ENCODE measurements at regions not wholly inside any gene's neighbourhood (a gene's known extent, or its start where the extent isn't known, plus 50 kb on each side); places are given as distances from the start of the nearest gene placed in this dataset.

DNA sequence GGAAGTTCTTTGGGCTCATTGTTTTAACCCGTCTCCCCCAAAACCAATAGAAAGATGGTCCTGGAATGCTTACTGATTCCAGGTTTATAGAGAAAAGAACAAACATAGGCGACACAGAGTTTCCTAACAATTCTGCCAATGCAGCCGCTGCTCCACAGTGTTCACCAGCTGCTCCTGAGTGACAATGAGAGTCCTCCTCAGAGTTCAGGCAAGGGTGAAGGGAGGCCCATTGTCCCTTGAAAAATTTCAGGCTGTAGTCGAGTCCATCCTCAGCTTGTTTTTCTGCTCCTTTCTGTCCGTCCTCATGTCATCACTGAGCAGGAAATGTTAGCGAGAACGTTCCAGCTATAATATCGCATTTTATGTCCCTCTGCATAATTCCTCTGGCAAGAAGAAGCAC, 537.6 kb downstream of the TCERG1L start:
- Histone ChIP-seq H3K27me3 (peaks cover 0 to 52% of the 10 kb centered on the region in 2 donors), H3K4me3 (no peak overlapping the region), H3K4me1 (no peaks in the 10 kb centered on the region), H3K27ac (no peak overlapping the region), H3K36me3 (no peaks in the 10 kb centered on the region), H3K9me3 (peaks cover 0 to 3% of the 10 kb centered on the region in 2 donors)
- DNase-seq (ENCODE audit: low spot score in 2 of 2) = no peak
- intact Hi-C loops (cut with DNase I; ENCODE audit: low total_unique reads) = no loop called here
- no peak for TF ChIP-seq POLR2AphosphoS5 (IDR thresholded peaks at IDR 0.05)
- no peak for TF ChIP-seq POLR2A (IDR thresholded peaks at IDR 0.05)
- TF ChIP-seq, protein P1, sequence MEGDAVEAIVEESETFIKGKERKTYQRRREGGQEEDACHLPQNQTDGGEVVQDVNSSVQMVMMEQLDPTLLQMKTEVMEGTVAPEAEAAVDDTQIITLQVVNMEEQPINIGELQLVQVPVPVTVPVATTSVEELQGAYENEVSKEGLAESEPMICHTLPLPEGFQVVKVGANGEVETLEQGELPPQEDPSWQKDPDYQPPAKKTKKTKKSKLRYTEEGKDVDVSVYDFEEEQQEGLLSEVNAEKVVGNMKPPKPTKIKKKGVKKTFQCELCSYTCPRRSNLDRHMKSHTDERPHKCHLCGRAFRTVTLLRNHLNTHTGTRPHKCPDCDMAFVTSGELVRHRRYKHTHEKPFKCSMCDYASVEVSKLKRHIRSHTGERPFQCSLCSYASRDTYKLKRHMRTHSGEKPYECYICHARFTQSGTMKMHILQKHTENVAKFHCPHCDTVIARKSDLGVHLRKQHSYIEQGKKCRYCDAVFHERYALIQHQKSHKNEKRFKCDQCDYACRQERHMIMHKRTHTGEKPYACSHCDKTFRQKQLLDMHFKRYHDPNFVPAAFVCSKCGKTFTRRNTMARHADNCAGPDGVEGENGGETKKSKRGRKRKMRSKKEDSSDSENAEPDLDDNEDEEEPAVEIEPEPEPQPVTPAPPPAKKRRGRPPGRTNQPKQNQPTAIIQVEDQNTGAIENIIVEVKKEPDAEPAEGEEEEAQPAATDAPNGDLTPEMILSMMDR (IDR thresholded peaks at IDR 0.05) = no peak

DNA sequence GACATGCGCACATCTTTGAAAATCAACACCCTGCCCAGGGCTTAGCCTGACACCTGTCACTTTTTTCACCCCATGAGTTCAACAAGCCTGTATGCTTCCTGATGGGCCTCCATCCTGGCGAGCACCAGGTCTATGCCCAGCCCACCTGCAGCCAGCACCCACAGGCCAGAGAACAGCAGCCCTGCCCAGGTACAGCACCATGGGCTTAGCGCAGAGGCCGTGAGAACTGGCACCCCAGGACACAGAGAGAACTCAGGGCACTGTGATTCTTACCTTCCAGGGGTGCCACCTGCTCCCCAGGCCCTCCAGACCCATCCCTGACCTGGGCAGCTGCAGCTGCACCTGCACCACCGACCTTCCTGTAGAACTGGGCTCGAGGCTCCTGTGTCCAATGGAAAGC, 536.6 kb downstream of the TCERG1L start:
- no peaks in the 10 kb centered on the region for H3K36me3 ChIP-seq
- intact Hi-C loops (cut with DNase I; ENCODE audit: low total_unique reads) = no loop called here
- no peak overlapping the region for H3K27ac ChIP-seq
- no peak overlapping the region for H3K4me3 ChIP-seq
- peaks cover 0 to 47% of the 10 kb centered on the region in 2 donors for H3K27me3 ChIP-seq
- DNase-seq (ENCODE audit: low spot score in 2 of 2) = peak in 1 of 2 donors; percentile 34
- TF ChIP-seq POLR2AphosphoS5 (IDR thresholded peaks at IDR 0.05) (no peak), POLR2A (IDR thresholded peaks at IDR 0.05) (no peak)
- TF ChIP-seq, protein P1 (IDR thresholded peaks at IDR 0.05) = no peak
- H3K9me3 ChIP-seq = no peaks in the 10 kb centered on the region
- H3K4me1 ChIP-seq = no peaks in the 10 kb centered on the region

DNA sequence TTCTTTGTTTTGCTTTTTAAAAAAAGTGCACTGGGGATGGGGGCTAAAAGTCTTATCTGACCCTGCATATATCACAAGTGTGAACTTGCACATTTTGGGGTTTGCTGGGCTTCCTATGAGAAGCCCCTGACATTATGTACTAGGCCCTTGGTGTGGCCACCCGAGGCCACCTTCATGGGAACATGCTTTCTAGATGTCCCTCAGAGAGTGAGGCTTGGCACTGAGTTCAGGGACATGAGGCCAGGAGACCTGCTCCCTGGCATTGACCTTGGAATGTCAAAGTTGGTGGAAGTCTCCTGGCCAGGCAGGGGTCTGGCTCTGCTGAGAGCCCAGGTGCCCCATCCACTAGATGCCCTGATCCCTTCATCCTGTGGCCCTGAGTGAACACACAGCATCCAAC, 536.2 kb downstream of the TCERG1L start:
- Histone ChIP-seq H3K27me3 (peaks cover 0 to 43% of the 10 kb centered on the region in 2 donors), H3K36me3 (no peaks in the 10 kb centered on the region), H3K4me3 (no peak overlapping the region), H3K9me3 (no peaks in the 10 kb centered on the region), H3K27ac (no peak overlapping the region), H3K4me1 (no peaks in the 10 kb centered on the region)
- DNase-seq (ENCODE audit: low spot score in 2 of 2) = peak in 1 of 2 donors; percentile 33
- intact Hi-C loops (cut with DNase I; ENCODE audit: low total_unique reads) = no loop called here
- TF ChIP-seq, protein P1 (IDR thresholded peaks at IDR 0.05) = no peak
- TF ChIP-seq POLR2AphosphoS5 (IDR thresholded peaks at IDR 0.05) = no peak
- no peak for TF ChIP-seq POLR2A (IDR thresholded peaks at IDR 0.05)

DNA sequence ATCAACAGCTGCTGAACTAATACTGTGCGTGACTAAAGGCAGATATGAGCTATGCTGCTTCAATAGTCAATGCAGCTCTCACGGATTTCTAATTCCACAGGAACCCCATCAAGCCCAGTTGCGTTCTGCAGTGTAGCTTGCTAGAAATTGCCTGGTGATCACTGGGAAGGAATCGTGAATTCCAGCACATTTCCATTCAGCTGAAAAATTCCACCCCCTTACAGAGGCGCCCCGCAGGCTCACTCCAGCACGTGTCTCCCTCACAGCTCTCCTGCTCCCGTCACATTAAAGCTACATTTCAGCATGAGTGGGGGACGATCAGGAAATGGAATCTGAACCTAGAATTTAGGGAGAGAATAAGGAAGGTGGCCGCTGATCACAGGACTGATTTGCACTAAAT, 534.8 kb downstream of the TCERG1L start:
- Histone ChIP-seq H3K36me3 (no peaks in the 10 kb centered on the region), H3K27me3 (peaks cover 0 to 38% of the 10 kb centered on the region in 2 donors), H3K9me3 (no peaks in the 10 kb centered on the region), H3K4me3 (no peak overlapping the region), H3K27ac (no peak overlapping the region), H3K4me1 (no peaks in the 10 kb centered on the region)
- DNase-seq (ENCODE audit: low spot score in 2 of 2) = peak in 1 of 2 donors; percentile 17
- intact Hi-C loops (cut with DNase I; ENCODE audit: low total_unique reads) = no loop called here
- TF ChIP-seq, protein P1 (IDR thresholded peaks at IDR 0.05) = no peak
- TF ChIP-seq POLR2AphosphoS5 (IDR thresholded peaks at IDR 0.05) = no peak
- no peak for TF ChIP-seq POLR2A (IDR thresholded peaks at IDR 0.05)

DNA sequence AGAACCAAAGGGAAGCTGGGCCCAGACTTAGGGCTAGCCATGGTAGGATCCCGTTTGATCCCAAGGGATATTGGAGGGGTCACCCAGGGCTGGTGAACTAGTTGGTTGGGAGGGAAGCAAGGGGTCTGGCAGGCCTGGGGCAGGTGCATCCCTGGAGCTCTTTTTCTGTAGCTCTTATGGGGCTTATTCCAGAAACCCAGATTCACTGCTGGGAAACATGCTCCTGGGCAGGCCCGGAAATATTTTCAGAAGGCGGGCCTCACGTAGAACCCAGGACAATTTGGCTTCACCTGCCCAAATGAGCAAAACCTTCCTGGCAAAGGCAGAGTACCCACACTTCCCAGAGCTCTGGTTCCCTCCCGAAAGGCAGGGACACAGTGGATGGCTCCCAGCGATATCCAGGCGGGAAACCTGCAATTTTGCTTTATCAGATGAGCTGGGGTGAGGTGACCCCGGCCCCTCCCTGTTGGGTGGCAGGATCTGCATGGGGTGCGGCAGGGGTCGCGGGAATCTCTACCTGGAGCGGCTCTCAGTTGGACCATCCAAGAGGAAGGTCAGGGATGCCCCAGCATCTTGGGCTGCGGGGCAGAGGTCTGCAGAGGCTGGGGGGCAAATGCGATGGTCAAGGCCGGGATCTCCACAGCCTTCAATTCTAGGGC, 533.9 kb downstream of the TCERG1L start:
- intact Hi-C loops (cut with DNase I; ENCODE audit: low total_unique reads) = no loop called here
- no peaks in the 10 kb centered on the region for H3K36me3 ChIP-seq
- no peak for TF ChIP-seq POLR2AphosphoS5 (IDR thresholded peaks at IDR 0.05)
- no peak for TF ChIP-seq POLR2A (IDR thresholded peaks at IDR 0.05)
- TF ChIP-seq, protein P1 (IDR thresholded peaks at IDR 0.05) = no peak
- peak in 1 of 2 donors; percentile 33 for DNase-seq (ENCODE audit: low spot score in 2 of 2)
- no peaks in the 10 kb centered on the region for H3K9me3 ChIP-seq
- no peak overlapping the region for H3K27ac ChIP-seq
- peaks cover 0 to 29% of the 10 kb centered on the region in 2 donors for H3K27me3 ChIP-seq
- no peak overlapping the region for H3K4me3 ChIP-seq
- no peaks in the 10 kb centered on the region for H3K4me1 ChIP-seq
